ENCODE measurements at regions not wholly inside any gene's neighbourhood (a gene's known extent, or its start where the extent isn't known, plus 50 kb on each side); places are given as distances from the start of the nearest gene placed in this dataset.

GRCh38 chr5:67976181-67976580 is 239.4 kb upstream of the PIK3R1 start:
- TF ChIP-seq, protein P1, sequence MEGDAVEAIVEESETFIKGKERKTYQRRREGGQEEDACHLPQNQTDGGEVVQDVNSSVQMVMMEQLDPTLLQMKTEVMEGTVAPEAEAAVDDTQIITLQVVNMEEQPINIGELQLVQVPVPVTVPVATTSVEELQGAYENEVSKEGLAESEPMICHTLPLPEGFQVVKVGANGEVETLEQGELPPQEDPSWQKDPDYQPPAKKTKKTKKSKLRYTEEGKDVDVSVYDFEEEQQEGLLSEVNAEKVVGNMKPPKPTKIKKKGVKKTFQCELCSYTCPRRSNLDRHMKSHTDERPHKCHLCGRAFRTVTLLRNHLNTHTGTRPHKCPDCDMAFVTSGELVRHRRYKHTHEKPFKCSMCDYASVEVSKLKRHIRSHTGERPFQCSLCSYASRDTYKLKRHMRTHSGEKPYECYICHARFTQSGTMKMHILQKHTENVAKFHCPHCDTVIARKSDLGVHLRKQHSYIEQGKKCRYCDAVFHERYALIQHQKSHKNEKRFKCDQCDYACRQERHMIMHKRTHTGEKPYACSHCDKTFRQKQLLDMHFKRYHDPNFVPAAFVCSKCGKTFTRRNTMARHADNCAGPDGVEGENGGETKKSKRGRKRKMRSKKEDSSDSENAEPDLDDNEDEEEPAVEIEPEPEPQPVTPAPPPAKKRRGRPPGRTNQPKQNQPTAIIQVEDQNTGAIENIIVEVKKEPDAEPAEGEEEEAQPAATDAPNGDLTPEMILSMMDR (IDR thresholded peaks at IDR 0.05), result no peak
- TF ChIP-seq POLR2A (IDR thresholded peaks at IDR 0.05), result no peak

All from uterus (tissue), 2 donors.